ENCODE measurements at regions not wholly inside any gene's neighbourhood (a gene's known extent, or its start where the extent isn't known, plus 50 kb on each side); places are given as distances from the start of the nearest gene placed in this dataset.
"Not testable (repeated sequence)": the region's sequence is repeated elsewhere in the genome, so short reads cannot be mapped to it uniquely, and the experiment has no call there.

- no peak for DNase-seq
Observed at GRCh38 chr20:51154708-51155690, 132.1 kb upstream of the KCNG1 start.

- no peak for DNase-seq
Observed at GRCh38 chr20:51153867-51154707, 131.2 kb upstream of the KCNG1 start.

- no peak for DNase-seq
Observed at GRCh38 chr20:51148941-51149340, 126.0 kb upstream of the KCNG1 start.

DNA sequence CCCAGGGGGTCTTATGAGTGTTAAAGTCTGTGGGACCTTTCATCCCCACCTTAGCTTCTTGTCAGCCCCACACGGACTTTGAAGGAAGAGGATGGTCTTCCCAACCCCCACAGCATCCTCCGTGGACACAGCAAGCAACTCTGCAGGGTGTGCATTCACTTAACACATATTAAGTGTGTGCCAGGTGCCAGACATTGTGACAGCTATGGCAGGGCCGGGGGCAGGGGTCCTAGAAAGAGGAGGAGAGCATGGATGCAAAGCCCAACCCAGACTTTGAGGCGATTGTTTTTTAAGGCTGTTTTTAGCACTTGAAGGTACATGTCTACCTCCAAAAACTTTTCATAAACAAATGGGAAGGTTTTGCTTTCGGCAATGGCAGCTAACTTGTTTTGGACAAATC lies 121.6 kb upstream of the KCNG1 start:
- no peak for DNase-seq

DNA sequence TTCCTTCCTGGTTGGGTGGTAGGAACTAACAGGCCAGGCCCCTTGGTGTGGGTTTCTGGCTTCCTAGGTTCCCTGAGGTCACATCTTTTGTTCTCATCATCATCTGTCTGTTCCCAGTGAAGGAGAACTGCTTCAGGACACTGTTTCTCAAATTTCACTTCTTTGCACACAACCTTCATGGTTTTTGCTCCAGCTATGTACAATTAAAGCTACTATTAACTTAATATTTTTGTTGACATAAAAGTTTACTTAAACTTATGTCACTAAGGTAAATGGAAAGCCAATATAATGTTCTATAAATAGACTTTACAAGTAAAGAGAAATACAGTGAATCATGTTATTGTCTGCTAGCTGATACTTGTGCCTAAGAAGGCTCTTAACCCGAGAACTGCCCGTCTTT lies 120.7 kb upstream of the KCNG1 start:
- no peak for DNase-seq

- no peak for DNase-seq
Observed at GRCh38 chr20:51142448-51142847, 119.5 kb upstream of the KCNG1 start.

- no peak for DNase-seq
Observed at GRCh38 chr20:51140671-51141070, 117.8 kb upstream of the KCNG1 start.

DNA sequence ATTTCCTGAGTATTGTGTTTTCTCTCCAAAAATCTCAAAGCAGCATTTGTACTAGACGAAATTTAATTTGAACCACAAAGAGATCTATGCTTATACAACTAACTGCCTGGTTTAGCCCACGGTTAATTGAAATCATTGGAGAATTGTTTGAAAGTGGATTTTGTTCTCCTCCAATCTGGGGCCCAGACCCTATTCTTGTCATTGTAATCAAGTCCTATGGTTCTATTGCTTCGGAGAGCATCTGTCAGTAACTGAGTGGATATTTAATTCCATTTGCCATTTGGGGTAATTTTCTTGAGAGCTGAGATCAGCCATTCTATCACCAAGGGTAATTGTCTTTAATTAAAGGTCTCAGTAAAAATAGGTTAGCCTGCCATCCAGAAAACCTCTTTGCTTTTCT lies 117.0 kb upstream of the KCNG1 start:
- DNase-seq = peak; percentile 55

GRCh38 chr20:51138576-51138975 lies 115.7 kb upstream of the KCNG1 start:
- no peak for DNase-seq

GRCh38 chr20:51137461-51137860 lies 114.6 kb upstream of the KCNG1 start:
- DNase-seq = no peak

GRCh38 chr20:51135926-51136715 lies 113.2 kb upstream of the KCNG1 start:
- DNase-seq = no peak

- no peak for DNase-seq
Observed at GRCh38 chr20:51134405-51134804, 111.5 kb upstream of the KCNG1 start.

DNA sequence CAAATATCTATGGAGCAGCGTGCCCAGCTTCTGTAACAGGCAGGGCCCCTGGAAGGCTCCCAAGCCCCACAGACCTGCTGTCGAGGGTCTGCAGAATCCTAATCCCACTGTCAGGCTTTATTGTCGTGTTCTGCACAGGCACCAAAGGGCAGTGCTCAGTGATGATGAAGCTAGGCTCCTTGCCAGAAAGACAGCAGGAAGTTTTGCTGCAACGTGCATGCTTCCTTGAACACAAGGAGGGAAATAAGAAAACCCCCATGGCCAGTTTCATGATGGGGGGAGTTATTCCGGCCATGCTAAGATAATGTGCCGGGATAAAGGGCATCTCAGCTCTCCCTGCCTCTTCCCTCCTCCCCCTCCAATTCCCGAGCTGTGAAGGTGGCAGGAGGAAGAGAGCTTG lies 109.4 kb upstream of the KCNG1 start:
- DNase-seq = no peak

DNA sequence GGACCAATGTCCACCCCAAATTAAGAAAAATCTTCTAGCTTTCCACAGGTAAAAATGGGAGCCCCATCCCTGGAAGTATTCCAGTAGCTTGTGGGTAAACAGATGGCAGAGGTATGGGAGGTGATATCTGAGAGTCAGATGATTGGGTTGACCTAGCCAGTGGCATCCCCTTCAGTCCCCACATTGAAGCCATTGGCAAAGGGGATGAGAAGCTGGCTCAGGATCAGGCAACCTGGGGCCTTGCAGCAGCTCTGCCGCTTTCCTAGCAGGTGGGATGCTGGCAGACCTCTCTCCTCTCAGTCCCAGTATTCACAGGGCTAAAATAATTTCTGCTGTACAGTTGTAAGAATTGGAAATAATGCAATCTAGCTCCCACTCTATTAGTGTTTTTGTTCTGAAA lies 108.9 kb upstream of the KCNG1 start:
- DNase-seq = no peak

DNA sequence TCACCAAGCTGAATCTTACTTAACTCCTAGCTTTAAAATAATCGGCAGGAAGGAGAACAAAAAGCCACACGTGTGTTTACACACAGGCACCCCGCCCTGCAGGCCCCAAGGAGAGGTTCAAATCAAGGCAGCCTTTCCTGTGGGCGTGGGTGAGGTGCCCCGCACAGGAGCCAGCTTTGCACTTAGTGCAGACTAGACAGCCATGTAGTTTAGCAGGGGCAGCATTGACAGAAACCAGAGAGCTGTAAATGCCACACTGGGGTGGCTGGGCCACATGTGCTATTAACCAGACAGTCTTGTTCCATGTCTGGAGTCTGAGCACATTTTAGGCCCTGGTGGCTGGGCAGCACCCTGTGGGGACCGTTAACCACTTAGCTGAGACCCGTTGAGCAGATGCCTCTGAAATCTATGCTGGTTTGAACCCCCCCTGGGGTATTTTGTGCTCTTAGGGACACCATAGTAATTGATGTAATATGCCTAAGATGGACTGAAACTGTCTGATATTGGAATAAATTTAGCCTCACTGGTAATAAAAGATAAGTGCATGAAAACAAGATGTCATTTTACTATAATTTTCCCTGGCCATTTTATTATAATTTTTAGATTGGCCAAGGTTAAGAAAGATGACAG lies 106.4 kb upstream of the KCNG1 start:
- no peak for DNase-seq

GRCh38 chr20:51128198-51128597 lies 105.3 kb upstream of the KCNG1 start:
- no peak for DNase-seq

DNA sequence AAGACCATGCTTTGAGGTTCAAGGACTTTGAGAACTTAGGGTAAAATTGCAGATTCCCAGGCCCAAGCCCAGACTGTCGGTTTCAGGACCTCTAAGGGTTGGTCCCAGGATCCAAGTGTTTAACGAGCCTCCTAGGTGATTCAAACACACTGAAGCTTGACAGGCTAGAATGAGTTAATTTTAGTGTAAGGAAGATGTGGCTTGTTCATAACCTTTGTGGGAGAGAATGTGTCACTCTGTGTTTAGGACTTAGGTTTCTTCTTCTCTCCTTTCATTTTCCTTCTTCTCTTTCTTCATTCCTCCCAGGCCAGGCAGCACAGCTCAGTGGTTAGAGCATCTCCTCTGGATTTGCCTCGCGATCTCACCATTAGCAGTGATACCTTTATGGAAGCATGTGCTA lies 104.8 kb upstream of the KCNG1 start:
- DNase-seq = no peak

- no peak for DNase-seq
Observed at GRCh38 chr20:51126337-51126736, 103.4 kb upstream of the KCNG1 start.

GRCh38 chr20:51125780-51126179 lies 102.9 kb upstream of the KCNG1 start:
- no peak for DNase-seq

DNA sequence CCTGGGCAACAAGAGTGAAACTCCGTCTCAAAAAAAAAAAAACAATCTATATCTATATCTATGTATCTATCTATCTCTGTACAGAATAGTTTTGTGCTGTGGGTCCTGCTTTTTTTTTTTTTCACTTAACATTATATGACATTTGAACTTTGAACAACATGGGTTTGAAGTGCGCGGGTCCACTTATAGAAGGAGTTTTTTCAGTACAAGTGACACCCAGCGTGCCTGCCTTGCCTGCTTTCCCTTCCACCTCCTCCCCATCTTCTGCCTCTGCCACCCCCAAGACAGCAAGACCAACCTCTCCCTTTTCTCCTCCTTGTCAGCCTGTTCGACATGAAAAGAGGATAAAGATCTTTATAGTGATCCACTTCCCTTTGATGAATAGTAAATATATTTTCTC lies 102.2 kb upstream of the KCNG1 start:
- DNase-seq = no peak

DNA sequence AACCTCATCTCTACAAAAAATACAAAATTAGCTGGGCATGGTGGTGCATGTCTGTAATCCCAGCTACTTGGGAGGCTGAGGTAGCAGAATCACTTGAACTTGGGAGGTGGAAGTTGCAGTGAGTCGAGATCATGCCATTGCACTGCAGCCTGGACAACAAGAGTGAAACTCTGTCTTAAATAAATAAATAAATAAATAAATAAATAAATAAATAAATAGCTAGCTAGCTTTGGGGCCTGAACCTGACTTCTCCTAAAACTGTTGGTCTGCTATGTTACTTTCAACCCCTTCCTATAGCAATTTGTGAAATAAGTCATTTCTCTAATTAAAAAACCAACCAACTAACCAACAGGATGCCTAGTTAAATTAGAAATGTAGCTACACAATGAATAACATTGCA lies 101.0 kb upstream of the KCNG1 start:
- DNase-seq = not testable (repeated sequence)

DNA sequence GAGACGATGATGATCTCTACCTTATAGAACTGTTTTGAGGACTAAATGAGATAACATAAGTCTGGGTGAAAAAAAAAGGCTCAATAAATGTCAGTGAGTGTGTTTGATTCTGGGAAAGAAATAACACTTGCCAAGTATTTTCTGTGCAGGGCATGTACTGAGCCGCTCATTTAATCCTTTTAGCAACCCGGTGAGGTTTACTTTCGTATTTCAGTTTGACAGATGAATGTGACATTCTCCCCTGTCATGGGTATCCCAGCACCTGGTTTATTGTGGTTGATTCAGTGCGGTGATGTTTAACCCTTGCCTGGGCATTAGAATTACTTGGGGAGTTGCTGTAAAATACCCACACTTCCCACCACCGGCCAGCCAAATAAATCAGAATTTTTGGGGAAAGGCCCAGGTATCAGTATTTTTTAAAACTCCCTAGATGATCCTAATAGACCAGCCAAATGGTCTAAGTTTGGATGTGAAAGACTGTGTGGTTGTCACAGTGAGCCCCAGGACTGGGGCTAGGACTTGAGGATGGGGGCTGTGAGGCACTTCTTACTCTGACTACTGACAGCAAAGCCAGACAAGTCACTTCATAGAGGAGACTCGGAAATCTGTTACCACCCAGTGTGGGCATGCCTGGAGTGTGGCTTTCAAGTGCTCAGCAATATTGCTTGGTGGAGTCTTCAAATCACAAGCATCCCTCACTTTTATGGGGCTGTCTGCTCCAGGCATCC lies 100.2 kb upstream of the KCNG1 start:
- DNase-seq = no peak
